Peyer's patch (tissue), 4 donors: ENCODE measurements at regions not wholly inside any gene's neighbourhood (a gene's known extent, or its start where the extent isn't known, plus 50 kb on each side); places are given as distances from the start of the nearest gene placed in this dataset.

Source experiments
- DNase-seq, 3 donors: peaks; one replicate each; pipeline ENCODE4 v3.0.0-alpha.2; 2017 to 2019
- H3K27ac ChIP-seq, 4 donors: fragments of 200-600 bp; sonication (generic); one replicate each; pipeline ENCODE4 v1.5.1; 2016 to 2019
- H3K27me3 ChIP-seq, 2 donors: fragments of 200-600 bp; sonication (generic); one replicate each; pipeline ENCODE4 v1.5.1; 2019
- H3K36me3 ChIP-seq, 3 donors: fragments of 200-600 bp; sonication (generic); one replicate each; pipeline ENCODE4 v1.5.1; 2016 to 2019
- H3K4me1 ChIP-seq, 4 donors: fragments of 200-600 bp; sonication (generic); one replicate each; pipeline ENCODE4 v1.5.1; 2016 to 2019
- H3K4me3 ChIP-seq, 4 donors: fragments of 200-600 bp; sonication (generic); 1 replicate in 3 of 4; 2 replicates in 1 of 4; pipeline ENCODE4 v1.5.1; 2016 to 2019; ENCODE audit warnings: mild to moderate bottlenecking in 1 of 4
- H3K9me3 ChIP-seq, 4 donors: fragments of 200-600 bp; sonication (generic); one replicate each; pipeline ENCODE4 v1.5.1; 2016 to 2019; ENCODE audit warnings: mild to moderate bottlenecking in 1 of 4
- CTCF ChIP-seq, 6 experiments: fragments of 450-650 bp in 4 of 6; fragments of 200-600 bp in 2 of 6; sonication (generic) in 1 of 6; IDR thresholded peaks; one replicate each; pipeline ENCODE4 v1.5.1; 2017 to 2019; ENCODE audit warnings: antibody characterized with exemption in 6 of 6, mild to moderate bottlenecking in 3 of 6, moderate library complexity in 1 of 6
- POLR2A ChIP-seq, 2 donors: fragments of 450-650 bp; IDR thresholded peaks; one replicate each; pipeline ENCODE4 v1.5.1; 2017; ENCODE audit warnings: antibody characterized with exemption in 2 of 2, mild to moderate bottlenecking in 2 of 2, moderate library complexity in 2 of 2

- Histone ChIP-seq H3K27ac (no peak overlapping the region), H3K27me3 (no peaks in the 10 kb centered on the region), H3K36me3 (no peaks in the 10 kb centered on the region), H3K4me1 (no peaks in the 10 kb centered on the region), H3K4me3 (no peak overlapping the region), H3K9me3 (no peaks in the 10 kb centered on the region)
- TF ChIP-seq CTCF (IDR thresholded peaks at IDR 0.05) = no peak
- TF ChIP-seq POLR2A (IDR thresholded peaks at IDR 0.05) = no peak
- no peak for DNase-seq
Observed at GRCh38 chr4:136946307-136946907, 585.9 kb downstream of the PCDH18 start.

GRCh38 chr4:136939781-136940180 is 592.5 kb downstream of the PCDH18 start:
- H3K27ac ChIP-seq = no peak overlapping the region
- no peak for DNase-seq
- H3K4me1 ChIP-seq = no peaks in the 10 kb centered on the region
- no peaks in the 10 kb centered on the region for H3K9me3 ChIP-seq
- no peaks in the 10 kb centered on the region for H3K36me3 ChIP-seq
- TF ChIP-seq POLR2A (IDR thresholded peaks at IDR 0.05) (no peak), CTCF (IDR thresholded peaks at IDR 0.05) (no peak)
- no peaks in the 10 kb centered on the region for H3K27me3 ChIP-seq
- H3K4me3 ChIP-seq = no peak overlapping the region

DNA sequence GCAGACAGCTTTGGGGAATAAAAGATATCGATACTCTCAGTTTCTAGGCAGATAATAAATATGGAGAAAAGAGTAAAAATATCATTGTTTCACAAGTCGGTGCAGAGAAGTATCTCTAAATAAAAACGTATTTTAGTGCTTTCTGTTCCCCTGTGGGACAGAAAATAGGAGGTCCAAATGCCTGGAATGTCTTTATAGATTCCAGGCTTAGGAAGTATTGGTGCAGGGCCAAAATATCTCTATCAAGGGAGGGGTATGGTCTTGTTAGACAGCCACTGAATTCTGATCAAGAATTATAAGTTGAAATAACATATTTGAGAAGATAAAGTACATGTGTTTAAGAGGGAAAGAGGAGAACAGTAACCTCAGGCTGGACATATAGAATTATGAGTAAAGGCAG is 596.4 kb downstream of the PCDH18 start:
- Histone ChIP-seq H3K4me1 (no peaks in the 10 kb centered on the region), H3K27ac (no peak overlapping the region)

GRCh38 chr4:136935305-136935704 is 597.0 kb downstream of the PCDH18 start:
- H3K4me1 ChIP-seq = no peaks in the 10 kb centered on the region
- no peaks in the 10 kb centered on the region for H3K27me3 ChIP-seq
- no peak overlapping the region for H3K4me3 ChIP-seq
- H3K9me3 ChIP-seq = no peaks in the 10 kb centered on the region
- H3K36me3 ChIP-seq = no peaks in the 10 kb centered on the region
- no peak for DNase-seq
- no peak overlapping the region for H3K27ac ChIP-seq
- TF ChIP-seq CTCF (IDR thresholded peaks at IDR 0.05) (no peak), POLR2A (IDR thresholded peaks at IDR 0.05) (no peak)

More for the DNA sequence above, 596.4 kb downstream of the PCDH18 start:
- TF ChIP-seq CTCF (IDR thresholded peaks at IDR 0.05) (no peak), POLR2A (IDR thresholded peaks at IDR 0.05) (no peak)
- H3K9me3 ChIP-seq = no peaks in the 10 kb centered on the region
- H3K27me3 ChIP-seq = no peaks in the 10 kb centered on the region
- DNase-seq = no peak
- H3K36me3 ChIP-seq = no peaks in the 10 kb centered on the region
- no peak overlapping the region for H3K4me3 ChIP-seq

DNA sequence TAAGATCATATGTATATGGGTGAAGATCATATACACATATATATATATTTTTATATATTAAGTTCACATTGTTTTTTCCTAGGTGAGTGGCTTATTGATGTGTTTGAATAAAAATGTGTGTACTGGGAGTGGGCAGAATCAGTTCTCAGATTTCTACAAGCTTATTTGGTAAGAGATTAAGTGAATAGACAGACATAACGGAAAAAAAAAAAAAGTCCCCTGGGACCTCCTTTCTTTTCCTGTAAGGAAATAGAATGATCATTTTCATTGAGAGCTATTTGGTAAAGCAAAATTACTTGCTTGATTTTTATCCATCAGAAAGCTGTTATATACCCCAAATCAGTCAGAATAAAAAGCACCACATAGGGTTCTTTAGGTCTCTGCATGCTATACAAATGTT is 597.7 kb downstream of the PCDH18 start:
- Histone ChIP-seq H3K36me3 (no peaks in the 10 kb centered on the region), H3K4me3 (no peak overlapping the region), H3K27ac (no peak overlapping the region), H3K4me1 (no peaks in the 10 kb centered on the region), H3K27me3 (no peaks in the 10 kb centered on the region), H3K9me3 (no peaks in the 10 kb centered on the region)
- no peak for TF ChIP-seq CTCF (IDR thresholded peaks at IDR 0.05)
- no peak for TF ChIP-seq POLR2A (IDR thresholded peaks at IDR 0.05)
- DNase-seq = no peak

- H3K4me1 ChIP-seq = no peaks in the 10 kb centered on the region
- peaks cover 0 to 3% (median 0%) of the 10 kb centered on the region in 4 donors for H3K9me3 ChIP-seq
- no peak overlapping the region for H3K4me3 ChIP-seq
- no peaks in the 10 kb centered on the region for H3K36me3 ChIP-seq
- TF ChIP-seq CTCF (IDR thresholded peaks at IDR 0.05) (no peak), POLR2A (IDR thresholded peaks at IDR 0.05) (no peak)
- no peaks in the 10 kb centered on the region for H3K27me3 ChIP-seq
- H3K27ac ChIP-seq = no peak overlapping the region
- DNase-seq = no peak
Observed at GRCh38 chr4:136931781-136932180, 600.5 kb downstream of the PCDH18 start.
